PC-9 (cell line): ENCODE measurements at regions not wholly inside any gene's neighbourhood (a gene's known extent, or its start where the extent isn't known, plus 50 kb on each side); places are given as distances from the start of the nearest gene placed in this dataset.

Source experiments
- BruUV-seq: library from RNA; stranded (reverse); fragments of 400-500 nt; replicated peaks from 2 replicates; lab custom pipeline; 2021; lab: Mats Ljungman, UMichigan
- CTCF ChIA-PET: fragments of 300-600 bp; sonication (Branson Sonifier 250); formaldehyde crosslinking; loops from one replicate; lab custom pipeline; 2022; ENCODE audit warnings: antibody characterized with exemption; lab: Charles Lee
- POLR2A ChIA-PET: fragments of 300-600 bp; sonication (Branson Sonifier 250); formaldehyde crosslinking; loops from one replicate; lab custom pipeline; 2022; ENCODE audit warnings: antibody characterized with exemption; ENCODE audit not compliant: unreplicated experiment; lab: Charles Lee
- DNase-seq, 2 experiments: peaks; one replicate each; pipeline versions ENCODE4 v3.0.0 to v3.0.0-alpha.2; 2015 to 2022; ENCODE audit warnings: mixed read lengths in 1 of 2
- H2AFZ ChIP-seq: fragments of 200-600 bp; sonication (generic); 2 replicates; pipeline ENCODE4 v1.8.1; 2017; ENCODE audit warnings: antibody characterized with exemption
- H3F3A ChIP-seq: fragments of 200-600 bp; sonication (generic); 2 replicates; pipeline ENCODE4 v1.8.1; 2017; ENCODE audit warnings: antibody characterized with exemption, mild to moderate bottlenecking, low read depth; ENCODE audit not compliant: insufficient read depth
- H3K27ac ChIP-seq: fragments of 200-600 bp; sonication (generic); 2 replicates; pipeline ENCODE4 v1.6.1; 2016; ENCODE audit warnings: mixed run types
- H3K27me3 ChIP-seq: fragments of 200-600 bp; sonication (generic); 2 replicates; pipeline ENCODE4 v1.6.1; 2016; ENCODE audit warnings: low read depth, mixed run types; ENCODE audit not compliant: insufficient read depth
- H3K36me3 ChIP-seq: fragments of 200-600 bp; sonication (generic); 2 replicates; pipeline ENCODE4 v1.6.1; 2016; ENCODE audit warnings: low read depth, mixed run types
- H3K4me1 ChIP-seq: fragments of 200-600 bp; sonication (generic); replicated peaks from 2 replicates; pipeline ENCODE4 v1.6.1; 2016; ENCODE audit warnings: mixed run types; ENCODE audit not compliant: insufficient read depth
- H3K4me2 ChIP-seq: fragments of 200-600 bp; sonication (generic); 2 replicates; pipeline ENCODE4 v1.6.1; 2017; ENCODE audit warnings: mixed run types
- H3K4me3 ChIP-seq: fragments of 200-600 bp; sonication (generic); 2 replicates; pipeline ENCODE4 v1.6.1; 2016; ENCODE audit warnings: mixed run types
- H3K79me2 ChIP-seq: fragments of 200-600 bp; sonication (generic); 2 replicates; pipeline ENCODE4 v1.6.1; 2017; ENCODE audit warnings: low read depth, mixed run types
- H3K9me2 ChIP-seq: fragments of 200-600 bp; sonication (generic); 2 replicates; pipeline ENCODE4 v1.8.1; 2017; ENCODE audit warnings: mild to moderate bottlenecking; ENCODE audit not compliant: insufficient read depth
- H3K9me3 ChIP-seq: fragments of 200-600 bp; sonication (generic); 2 replicates; pipeline ENCODE4 v1.8.1; 2016; ENCODE audit warnings: low read depth; ENCODE audit not compliant: insufficient read depth
- H4K20me1 ChIP-seq: fragments of 200-600 bp; sonication (generic); 2 replicates; pipeline ENCODE4 v1.8.1; 2017; ENCODE audit not compliant: insufficient read depth
- EZH2 ChIP-seq: fragments of 200-600 bp; sonication (generic); IDR thresholded peaks from 2 replicates; pipeline ENCODE4 v1.8.0; 2017; ENCODE audit warnings: antibody characterized with exemption, low read depth
- intact Hi-C: fragments of 100-400 bp; cut with micrococcal nuclease; formaldehyde crosslinking; loops from one replicate; pipeline ENCODE4 v1.10.0; 2022; ENCODE audit not compliant: unreplicated experiment
- TF ChIP-seq, protein P1 (sequence below): fragments of 200-600 bp; sonication (generic); conservative IDR thresholded peaks from 2 replicates; pipeline ENCODE4 v1.6.1; 2017; ENCODE audit warnings: mixed run types, antibody characterized with exemption, mild to moderate bottlenecking, moderate library complexity

DNA sequence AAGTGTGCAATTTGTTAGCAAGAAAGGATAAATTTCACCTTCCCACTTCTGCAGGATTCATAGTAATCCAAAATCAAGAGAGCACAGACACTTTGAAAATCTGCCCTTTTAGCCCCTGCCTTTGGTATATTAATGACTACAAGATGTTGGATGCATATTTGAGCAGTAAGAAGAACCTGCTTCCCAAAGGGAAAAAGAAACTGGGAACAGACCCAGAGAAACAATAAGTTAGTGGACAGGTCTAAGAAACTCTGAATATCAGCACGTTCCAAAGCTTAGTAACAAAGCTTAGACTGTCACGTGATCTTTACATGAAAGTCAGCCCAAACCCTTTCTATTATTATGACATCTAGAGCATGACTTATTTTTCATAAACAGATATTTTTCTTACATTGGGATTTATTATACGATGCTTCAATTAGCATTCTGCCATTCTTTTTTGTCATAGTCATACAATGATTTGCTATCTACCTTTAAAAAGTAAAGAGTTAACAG, 390.9 kb upstream of the ADGRL2 start:
- no peaks in the 10 kb centered on the region for H3K36me3 ChIP-seq
- no peak overlapping the region for H3K4me2 ChIP-seq
- no peaks in the 10 kb centered on the region for H3F3A ChIP-seq
- CTCF ChIA-PET, result no interaction called here
- BruUV-seq, result no TSS peak
- H3K9me2 ChIP-seq, result no peaks in the 10 kb centered on the region
- H3K9me3 ChIP-seq, result no peaks in the 10 kb centered on the region
- H4K20me1 ChIP-seq, result no peaks in the 10 kb centered on the region
- H2AFZ ChIP-seq, result no peak overlapping the region
- no peaks in the 10 kb centered on the region for H3K27me3 ChIP-seq
- no peak for DNase-seq
- POLR2A ChIA-PET, result no interaction called here
- no peak for TF ChIP-seq EZH2
- TF ChIP-seq, protein P1, sequence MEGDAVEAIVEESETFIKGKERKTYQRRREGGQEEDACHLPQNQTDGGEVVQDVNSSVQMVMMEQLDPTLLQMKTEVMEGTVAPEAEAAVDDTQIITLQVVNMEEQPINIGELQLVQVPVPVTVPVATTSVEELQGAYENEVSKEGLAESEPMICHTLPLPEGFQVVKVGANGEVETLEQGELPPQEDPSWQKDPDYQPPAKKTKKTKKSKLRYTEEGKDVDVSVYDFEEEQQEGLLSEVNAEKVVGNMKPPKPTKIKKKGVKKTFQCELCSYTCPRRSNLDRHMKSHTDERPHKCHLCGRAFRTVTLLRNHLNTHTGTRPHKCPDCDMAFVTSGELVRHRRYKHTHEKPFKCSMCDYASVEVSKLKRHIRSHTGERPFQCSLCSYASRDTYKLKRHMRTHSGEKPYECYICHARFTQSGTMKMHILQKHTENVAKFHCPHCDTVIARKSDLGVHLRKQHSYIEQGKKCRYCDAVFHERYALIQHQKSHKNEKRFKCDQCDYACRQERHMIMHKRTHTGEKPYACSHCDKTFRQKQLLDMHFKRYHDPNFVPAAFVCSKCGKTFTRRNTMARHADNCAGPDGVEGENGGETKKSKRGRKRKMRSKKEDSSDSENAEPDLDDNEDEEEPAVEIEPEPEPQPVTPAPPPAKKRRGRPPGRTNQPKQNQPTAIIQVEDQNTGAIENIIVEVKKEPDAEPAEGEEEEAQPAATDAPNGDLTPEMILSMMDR, result no peak
- H3K4me3 ChIP-seq, result no peak overlapping the region
- no peaks in the 10 kb centered on the region for H3K4me1 ChIP-seq
- H3K27ac ChIP-seq, result no peak overlapping the region
- intact Hi-C loops, result no loop called here
- H3K79me2 ChIP-seq, result no peaks in the 10 kb centered on the region

DNA sequence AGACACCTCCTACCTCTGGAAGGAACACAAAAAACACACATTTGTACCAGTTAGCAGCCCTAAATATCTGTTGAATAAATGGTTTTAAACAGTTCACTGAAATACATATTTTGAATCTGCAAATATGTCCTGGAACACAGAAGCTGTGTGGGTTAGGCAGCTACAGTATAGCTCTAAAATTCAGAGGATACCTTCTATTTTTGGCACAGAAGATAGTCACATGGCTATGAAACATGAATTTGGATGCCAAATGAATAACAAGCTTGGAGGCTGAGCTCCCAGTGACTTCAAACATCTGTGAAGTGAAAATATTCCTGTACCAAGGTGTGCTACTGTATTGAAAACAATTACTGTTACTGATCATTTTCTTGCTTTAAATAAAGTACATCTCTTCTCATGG, 391.5 kb upstream of the ADGRL2 start:
- DNase-seq, result no peak
- no peak overlapping the region for H3K27ac ChIP-seq
- H3K79me2 ChIP-seq, result no peaks in the 10 kb centered on the region
- no TSS peak for BruUV-seq
- H3K9me3 ChIP-seq, result no peaks in the 10 kb centered on the region
- H3K4me2 ChIP-seq, result no peak overlapping the region
- H3F3A ChIP-seq, result no peaks in the 10 kb centered on the region
- no peaks in the 10 kb centered on the region for H3K27me3 ChIP-seq
- H3K4me1 ChIP-seq, result no peaks in the 10 kb centered on the region
- ChIA-PET CTCF (no interaction called here), POLR2A (no interaction called here)
- intact Hi-C loops, result no loop called here
- TF ChIP-seq EZH2, result no peak
- TF ChIP-seq, protein P1, result no peak
- H3K36me3 ChIP-seq, result no peaks in the 10 kb centered on the region
- H3K4me3 ChIP-seq, result no peak overlapping the region
- no peak overlapping the region for H2AFZ ChIP-seq
- no peaks in the 10 kb centered on the region for H4K20me1 ChIP-seq
- H3K9me2 ChIP-seq, result no peaks in the 10 kb centered on the region

DNA sequence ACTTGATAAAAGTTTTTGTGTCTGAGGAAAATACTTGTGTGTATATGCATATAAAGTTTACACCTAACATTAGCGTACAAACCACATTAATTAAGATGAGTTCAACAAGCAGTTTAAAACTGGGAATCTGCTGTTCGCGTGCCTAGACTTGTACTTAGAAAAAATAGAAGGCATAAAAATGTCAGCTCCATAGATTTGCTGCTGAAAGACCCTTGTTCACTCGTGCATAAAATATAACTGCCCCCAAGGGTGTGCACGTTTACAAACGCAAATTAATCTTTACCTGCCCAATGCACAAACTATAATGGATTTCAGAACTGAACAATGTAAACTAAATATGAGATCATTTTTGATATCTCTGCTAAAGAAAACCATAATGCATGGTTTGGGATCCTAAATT, 392.3 kb upstream of the ADGRL2 start:
- CTCF ChIA-PET, result no interaction called here
- intact Hi-C loops, result no loop called here
- no peak overlapping the region for H2AFZ ChIP-seq

More for the DNA sequence above, 392.3 kb upstream of the ADGRL2 start:
- H3K79me2 ChIP-seq, result no peaks in the 10 kb centered on the region
- DNase-seq, result no peak
- H3K36me3 ChIP-seq, result no peaks in the 10 kb centered on the region
- no peaks in the 10 kb centered on the region for H3F3A ChIP-seq
- H3K27me3 ChIP-seq, result no peaks in the 10 kb centered on the region
- H3K9me2 ChIP-seq, result no peaks in the 10 kb centered on the region; the same call in 1 of the 2 replicates
- H3K9me3 ChIP-seq, result no peaks in the 10 kb centered on the region
- POLR2A ChIA-PET, result no interaction called here
- no TSS peak for BruUV-seq
- H4K20me1 ChIP-seq, result no peaks in the 10 kb centered on the region
- no peak overlapping the region for H3K27ac ChIP-seq
- no peaks in the 10 kb centered on the region for H3K4me1 ChIP-seq
- no peak overlapping the region for H3K4me3 ChIP-seq
- no peak overlapping the region for H3K4me2 ChIP-seq
- TF ChIP-seq, protein P1, result no peak
- TF ChIP-seq EZH2, result no peak
